ENCODE measurements at regions not wholly inside any gene's neighbourhood (a gene's known extent, or its start where the extent isn't known, plus 50 kb on each side); places are given as distances from the start of the nearest gene placed in this dataset.

- no peak for DNase-seq
Measured at GRCh38 chr15:62824111-62825015, 218.2 kb upstream of the TPM1 start.

- DNase-seq, result no peak
Measured at GRCh38 chr15:62825191-62825590, 217.4 kb upstream of the TPM1 start.

GRCh38 chr15:62826561-62826960 lies 216.0 kb upstream of the TPM1 start:
- no peak for DNase-seq

- peak; percentile 11 for DNase-seq
Measured at GRCh38 chr15:62828364-62828763, 214.2 kb upstream of the TPM1 start.

GRCh38 chr15:62832231-62832630 lies 210.3 kb upstream of the TPM1 start:
- no peak for DNase-seq

- DNase-seq, result no peak
Measured at GRCh38 chr15:62833646-62834045, 208.9 kb upstream of the TPM1 start.

- no peak for DNase-seq
Measured at GRCh38 chr15:62834686-62835329, 207.7 kb upstream of the TPM1 start.

GRCh38 chr15:62835351-62835750 lies 207.2 kb upstream of the TPM1 start:
- no peak for DNase-seq

GRCh38 chr15:62835762-62836161 lies 206.8 kb upstream of the TPM1 start:
- no peak for DNase-seq

GRCh38 chr15:62840526-62841268 lies 201.8 kb upstream of the TPM1 start:
- no peak for DNase-seq

- DNase-seq, result no peak
Measured at GRCh38 chr15:62841269-62841628, 201.3 kb upstream of the TPM1 start.

GRCh38 chr15:62841891-62842559 lies 200.5 kb upstream of the TPM1 start:
- no peak for DNase-seq

- no peak for DNase-seq
Measured at GRCh38 chr15:62843311-62843710, 199.2 kb upstream of the TPM1 start.

GRCh38 chr15:62844564-62845240 lies 197.8 kb upstream of the TPM1 start:
- DNase-seq, result no peak

- no peak for DNase-seq
Measured at GRCh38 chr15:62845241-62846126, 197.1 kb upstream of the TPM1 start.

- no peak for DNase-seq
Measured at GRCh38 chr15:62846131-62846804, 196.3 kb upstream of the TPM1 start.

- DNase-seq, result no peak
Measured at GRCh38 chr15:62846805-62847495, 195.6 kb upstream of the TPM1 start.

GRCh38 chr15:62847900-62848489 lies 194.6 kb upstream of the TPM1 start:
- peak; percentile 33 for DNase-seq

- no peak for DNase-seq
Measured at GRCh38 chr15:62848632-62849050, 193.9 kb upstream of the TPM1 start.
